HUES64 (cell line): ENCODE measurements at regions not wholly inside any gene's neighbourhood (a gene's known extent, or its start where the extent isn't known, plus 50 kb on each side); places are given as distances from the start of the nearest gene placed in this dataset.

ENCODE experiments used
- H3K27ac ChIP-seq: 2 replicates; pipeline ENCODE4 v1.7.0; 2013; ENCODE audit warnings: low read depth, low read length, inconsistent platforms
- H3K27me3 ChIP-seq: 2 replicates; pipeline ENCODE4 v1.6.1; 2013; ENCODE audit warnings: mild to moderate bottlenecking, low read length; ENCODE audit not compliant: insufficient read depth
- H3K36me3 ChIP-seq: 2 replicates; pipeline ENCODE4 v1.6.1; 2013; ENCODE audit warnings: mild to moderate bottlenecking, low read length; ENCODE audit not compliant: insufficient read depth
- H3K4me1 ChIP-seq: 2 replicates; pipeline ENCODE4 v1.6.1; 2013; ENCODE audit warnings: mild to moderate bottlenecking, low read length, moderate library complexity; ENCODE audit not compliant: insufficient read depth
- H3K4me3 ChIP-seq: 2 replicates; pipeline ENCODE4 v1.5.1; 2013; ENCODE audit warnings: mild to moderate bottlenecking, low read length, moderate library complexity
- H3K9ac ChIP-seq: 2 replicates; pipeline ENCODE4 v1.6.1; 2013; ENCODE audit warnings: mild to moderate bottlenecking, low read depth, low read length
- H3K9me3 ChIP-seq: 2 replicates; pipeline ENCODE4 v1.6.1; 2013; ENCODE audit warnings: low read depth, low read length; ENCODE audit not compliant: insufficient read depth
- WGBS: fragments of 150-250, 120-280 bp; methylation state at CpG from one replicate; pipeline ENCODE4 v1.1.7; 2013; ENCODE audit warnings: missing lambda C conversion rate; 5-methylcytosine and 5-hydroxymethylcytosine counted together

DNA sequence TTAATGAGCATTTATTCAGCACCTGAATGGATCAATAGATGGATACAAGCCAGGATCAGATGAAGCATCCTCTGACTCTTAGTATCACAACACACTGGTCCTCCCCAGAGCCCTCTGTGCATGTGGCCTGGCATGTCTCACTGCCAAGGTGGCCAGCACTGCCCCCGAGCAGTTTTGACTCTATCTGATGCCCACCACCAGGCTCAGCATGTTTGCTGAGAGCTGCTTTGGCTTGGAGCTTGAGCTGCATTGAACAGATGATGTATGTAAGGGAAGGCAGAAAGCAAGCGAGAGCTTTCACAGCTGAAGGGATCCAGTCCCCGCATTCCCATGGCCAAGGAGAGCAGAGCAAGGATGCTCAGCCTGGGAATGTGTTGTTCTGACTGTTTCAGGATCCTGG lies 320.3 kb downstream of the BUD13 start:
- no peak overlapping the region for H3K9ac ChIP-seq
- peaks cover 2% of the 10 kb centered on the region for H3K4me1 ChIP-seq
- no peak overlapping the region for H3K27ac ChIP-seq
- H3K9me3 ChIP-seq = peaks cover 20% of the 10 kb centered on the region
- no peaks in the 10 kb centered on the region for H3K27me3 ChIP-seq
- H3K4me3 ChIP-seq = no peak overlapping the region
- WGBS = 96% methylated on average over 3 of the region's 3 CpGs
- no peaks in the 10 kb centered on the region for H3K36me3 ChIP-seq

GRCh38 chr11:116449522-116449921 lies 323.3 kb downstream of the BUD13 start:
- Histone ChIP-seq H3K4me3 (no peak overlapping the region), H3K27me3 (no peaks in the 10 kb centered on the region), H3K9ac (no peak overlapping the region), H3K9me3 (peaks cover 20% of the 10 kb centered on the region), H3K36me3 (no peaks in the 10 kb centered on the region), H3K27ac (no peak overlapping the region), H3K4me1 (peaks cover 28% of the 10 kb centered on the region)
- 100% methylated on average over 1 of the region's 1 CpG for WGBS

- Histone ChIP-seq H3K4me1 (peaks cover 32% of the 10 kb centered on the region), H3K36me3 (peaks cover 10% of the 10 kb centered on the region; the same call in 1 of the 2 replicates), H3K9me3 (peaks cover 33% of the 10 kb centered on the region), H3K27me3 (no peaks in the 10 kb centered on the region), H3K27ac (peak overlapping the region; percentile 90), H3K9ac (peak overlapping the region; percentile 35; the same call in 1 of the 2 replicates), H3K4me3 (peak overlapping the region; percentile 25)
- 7% methylated on average over 4 of the region's 5 CpGs for WGBS
These were observed 326.5 kb downstream of the BUD13 start for GRCh38 chr11:116446048-116446941.

DNA sequence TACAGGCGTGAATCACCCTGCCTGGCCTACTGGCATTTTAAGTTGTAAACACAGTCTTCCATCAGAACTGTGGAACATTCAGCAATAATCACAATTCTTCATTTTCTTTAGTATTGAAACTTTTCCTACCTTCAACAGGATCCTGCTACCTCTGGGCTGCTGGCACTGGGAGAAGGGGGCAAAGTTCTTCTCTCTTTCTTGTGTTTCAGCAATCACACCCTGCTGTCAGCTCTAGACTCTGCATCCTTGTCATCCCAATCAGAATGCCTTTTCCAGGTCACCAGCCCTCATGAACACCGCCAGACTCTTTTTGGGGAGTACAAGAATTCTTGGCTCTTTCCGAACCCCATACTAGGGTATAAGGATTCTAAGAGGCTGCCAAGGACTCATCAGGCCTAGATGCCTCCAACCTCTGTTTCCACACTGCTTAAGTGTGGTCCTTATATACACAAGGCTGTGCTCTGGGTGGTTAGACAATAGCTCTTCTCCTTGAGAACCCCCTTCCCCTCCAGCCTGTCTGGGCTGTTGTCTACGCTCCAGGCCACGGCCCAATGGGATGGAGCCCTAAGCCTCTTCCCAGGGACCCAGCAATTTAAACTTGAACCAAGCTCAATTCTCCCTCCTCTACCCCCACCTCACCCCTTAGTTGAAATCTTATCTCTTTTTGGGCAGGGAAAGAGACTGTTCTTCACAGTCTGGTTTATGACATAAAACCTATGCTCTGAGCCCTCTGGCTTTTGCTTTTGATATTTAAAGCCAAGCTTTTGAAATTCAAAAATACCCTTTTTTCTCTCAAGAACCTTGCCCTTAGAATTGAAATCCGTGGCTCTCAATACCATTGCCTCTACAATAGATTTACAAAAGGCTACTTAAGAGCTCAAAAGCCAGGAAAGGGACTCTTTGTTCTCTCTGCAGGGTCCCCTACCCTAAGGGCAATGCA lies 327.4 kb downstream of the BUD13 start:
- peak overlapping the region; percentile 54 for H3K9ac ChIP-seq
- H3K27ac ChIP-seq = peak overlapping the region; percentile 90
- H3K4me1 ChIP-seq = peaks cover 32% of the 10 kb centered on the region
- H3K27me3 ChIP-seq = no peaks in the 10 kb centered on the region
- 21% methylated on average over 6 of the region's 6 CpGs for WGBS
- peak overlapping the region; percentile 25 for H3K4me3 ChIP-seq
- peaks cover 38% of the 10 kb centered on the region for H3K9me3 ChIP-seq
- H3K36me3 ChIP-seq = peaks cover 10% of the 10 kb centered on the region; the same call in 1 of the 2 replicates

DNA sequence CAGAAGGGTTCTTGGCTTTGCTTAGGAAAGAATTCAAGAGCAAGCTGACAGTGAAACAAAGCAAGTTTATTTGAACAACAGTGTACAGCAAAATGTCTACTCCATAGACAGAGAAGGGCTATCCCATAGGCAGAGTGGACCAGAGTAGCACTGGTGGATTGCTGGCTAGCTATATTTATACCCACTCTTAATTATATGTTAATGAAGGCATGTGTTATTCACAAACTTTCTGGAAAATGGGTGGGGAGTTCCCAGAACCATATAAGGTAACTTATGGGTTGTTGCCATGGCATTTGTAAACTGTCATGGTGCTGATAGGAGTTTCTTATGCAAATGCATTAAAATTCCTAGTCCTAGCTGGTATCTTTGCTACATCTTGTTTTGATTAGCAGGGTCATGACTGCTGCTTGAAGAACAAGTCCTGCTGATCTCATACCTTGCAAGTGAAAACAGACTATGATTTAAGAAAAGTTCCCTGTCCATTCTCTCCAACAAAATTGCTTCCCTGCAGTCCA lies 330.5 kb downstream of the BUD13 start:
- Histone ChIP-seq H3K9ac (no peak overlapping the region), H3K36me3 (peaks cover 10% of the 10 kb centered on the region; the same call in 1 of the 2 replicates), H3K27ac (no peak overlapping the region), H3K4me1 (peaks cover 28% of the 10 kb centered on the region), H3K4me3 (no peak overlapping the region), H3K27me3 (no peaks in the 10 kb centered on the region), H3K9me3 (peaks cover 35% of the 10 kb centered on the region)

DNA sequence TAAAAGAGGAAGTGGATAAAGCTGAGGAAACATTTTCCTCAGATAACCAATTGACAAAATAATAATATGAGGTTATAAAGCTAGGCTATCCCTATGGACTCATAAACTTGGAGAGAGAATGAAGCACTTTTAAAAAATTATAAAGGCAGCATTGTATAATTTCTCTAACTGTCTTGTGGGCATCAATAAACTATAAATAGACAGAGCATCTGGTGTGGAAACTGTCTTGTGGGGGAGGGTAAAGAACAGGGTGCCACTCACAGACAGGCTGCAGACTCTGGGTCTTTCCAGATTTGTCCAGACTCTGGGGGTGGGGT lies 333.5 kb downstream of the BUD13 start:
- H3K9me3 ChIP-seq = peaks cover 35% of the 10 kb centered on the region
- H3K4me1 ChIP-seq = peaks cover 2% of the 10 kb centered on the region; the same call in 1 of the 2 replicates
- peaks cover 10% of the 10 kb centered on the region; the same call in 1 of the 2 replicates for H3K36me3 ChIP-seq
- H3K27me3 ChIP-seq = no peaks in the 10 kb centered on the region
- no peak overlapping the region for H3K4me3 ChIP-seq
- H3K9ac ChIP-seq = no peak overlapping the region
- no peak overlapping the region for H3K27ac ChIP-seq

- Histone ChIP-seq H3K4me1 (no peaks in the 10 kb centered on the region; the same call in 1 of the 2 replicates), H3K9ac (no peak overlapping the region), H3K4me3 (no peak overlapping the region), H3K36me3 (peaks cover 10% of the 10 kb centered on the region; the same call in 1 of the 2 replicates), H3K9me3 (peaks cover 35% of the 10 kb centered on the region), H3K27ac (no peak overlapping the region), H3K27me3 (no peaks in the 10 kb centered on the region)
- WGBS = 93% methylated on average over 4 of the region's 6 CpGs
These were observed 334.0 kb downstream of the BUD13 start for GRCh38 chr11:116438651-116439360.

- Histone ChIP-seq H3K27ac (no peak overlapping the region), H3K4me1 (no peaks in the 10 kb centered on the region; the same call in 1 of the 2 replicates), H3K9me3 (peaks cover 2% of the 10 kb centered on the region; the same call in 1 of the 2 replicates), H3K4me3 (no peak overlapping the region), H3K36me3 (no peaks in the 10 kb centered on the region), H3K9ac (no peak overlapping the region), H3K27me3 (no peaks in the 10 kb centered on the region)
- WGBS = 78% methylated on average over 2 of the region's 2 CpGs
These were observed 337.8 kb downstream of the BUD13 start for GRCh38 chr11:116434986-116435385.

- Histone ChIP-seq H3K4me1 (no peaks in the 10 kb centered on the region; the same call in 1 of the 2 replicates), H3K36me3 (no peaks in the 10 kb centered on the region), H3K27me3 (no peaks in the 10 kb centered on the region), H3K27ac (no peak overlapping the region), H3K4me3 (no peak overlapping the region), H3K9me3 (no peaks in the 10 kb centered on the region), H3K9ac (no peak overlapping the region)
- WGBS = 96% methylated on average over 9 of the region's 9 CpGs
These were observed 340.5 kb downstream of the BUD13 start for GRCh38 chr11:116432301-116432700.

- no peaks in the 10 kb centered on the region for H3K27me3 ChIP-seq
- no peak overlapping the region for H3K27ac ChIP-seq
- H3K9me3 ChIP-seq = no peaks in the 10 kb centered on the region
- WGBS = 93% methylated on average over 1 of the region's 1 CpG
- H3K4me1 ChIP-seq = no peaks in the 10 kb centered on the region; the same call in 1 of the 2 replicates
- no peaks in the 10 kb centered on the region for H3K36me3 ChIP-seq
- no peak overlapping the region for H3K4me3 ChIP-seq
- no peak overlapping the region for H3K9ac ChIP-seq
These were observed 340.9 kb downstream of the BUD13 start for GRCh38 chr11:116431842-116432241.
